ENCODE measurements at regions not wholly inside any gene's neighbourhood (a gene's known extent, or its start where the extent isn't known, plus 50 kb on each side); places are given as distances from the start of the nearest gene placed in this dataset.

GRCh38 chr1:38291336-38291735, 244.7 kb upstream of the POU3F1 start:
- TF ChIP-seq POLR2A (IDR thresholded peaks at IDR 0.05; ENCODE audit: low read depth, low read length): no peak
- TF ChIP-seq POLR2AphosphoS5 (IDR thresholded peaks at IDR 0.05; ENCODE audit: low read depth, low read length): no peak
- no peak for TF ChIP-seq POU2F2 (IDR thresholded peaks at IDR 0.05; ENCODE audit: low read depth, low read length)
- no peak for TF ChIP-seq TAF1 (IDR thresholded peaks at IDR 0.05; ENCODE audit: low read depth, low read length)
- TF ChIP-seq SPI1 (IDR thresholded peaks at IDR 0.05; ENCODE audit: low read depth, low read length): no peak

All from GM12891 (cell line).